Liver (tissue), 8 donors: ENCODE measurements at regions not wholly inside any gene's neighbourhood (a gene's known extent, or its start where the extent isn't known, plus 50 kb on each side); places are given as distances from the start of the nearest gene placed in this dataset.

Experiments
- DNase-seq: peaks from one replicate; pipeline ENCODE4 v3.0.0-alpha.2; 2017; ENCODE audit warnings: low spot score
- H3K27ac ChIP-seq, 2 donors: one replicate each; pipeline ENCODE4 v1.7.0; 2013; ENCODE audit warnings: inconsistent platforms in 2 of 2, low read length in 2 of 2, control low read depth in 1 of 2, low read depth in 1 of 2, mild to moderate bottlenecking in 1 of 2
- H3K27me3 ChIP-seq, 4 donors: one replicate each; pipeline versions ENCODE4 v1.6.1 to v1.7.0; 2013; ENCODE audit warnings: low read length in 3 of 4, inconsistent platforms in 1 of 4, mild to moderate bottlenecking in 1 of 4, moderate library complexity in 1 of 4; ENCODE audit not compliant: control insufficient read depth in 4 of 4, insufficient read depth in 4 of 4
- H3K36me3 ChIP-seq, 4 donors: one replicate each; pipeline versions ENCODE4 v1.6.1 to v1.7.0; 2013; ENCODE audit warnings: low read length in 3 of 4, mild to moderate bottlenecking in 3 of 4, low read depth in 1 of 4, moderate library complexity in 1 of 4; ENCODE audit not compliant: control insufficient read depth in 4 of 4, insufficient read depth in 3 of 4
- H3K4me1 ChIP-seq, 4 donors: one replicate each; pipeline versions ENCODE4 v1.6.1 to v1.7.0; 2013; ENCODE audit warnings: low read length in 3 of 4, mild to moderate bottlenecking in 3 of 4, moderate library complexity in 1 of 4; ENCODE audit not compliant: control insufficient read depth in 4 of 4, insufficient read depth in 4 of 4
- H3K4me3 ChIP-seq, 3 donors: one replicate each; pipeline versions ENCODE4 v1.6.1 to v1.7.0; 2013; ENCODE audit warnings: low read length in 3 of 3, control low read depth in 1 of 3, low read depth in 1 of 3, mild to moderate bottlenecking in 1 of 3
- H3K9ac ChIP-seq, 2 donors: one replicate each; pipeline ENCODE4 v1.7.0; 2013; ENCODE audit warnings: low read length in 2 of 2, mild to moderate bottlenecking in 2 of 2, moderate library complexity in 2 of 2, control low read depth in 1 of 2, low read depth in 1 of 2
- H3K9me3 ChIP-seq, 4 donors: one replicate each; pipeline versions ENCODE4 v1.6.1 to v1.7.0; 2013; ENCODE audit warnings: low read length in 3 of 4; ENCODE audit not compliant: control insufficient read depth in 4 of 4
- ATF3 ChIP-seq: IDR thresholded peaks from 2 replicates; pipeline ENCODE4 v1.6.1; 2016; ENCODE audit warnings: antibody characterized with exemption
- CTCF ChIP-seq: fragments of 150-350 bp; IDR thresholded peaks from 2 replicates; pipeline ENCODE4 v1.5.1; 2017; ENCODE audit warnings: improper control_type of control experiment, low read depth, low read length; ENCODE audit not compliant: missing input control
- EGR1 ChIP-seq, 2 donors: IDR thresholded peaks; 2 replicates each; pipeline ENCODE4 v1.6.1; 2016 to 2018; ENCODE audit warnings: antibody characterized with exemption in 2 of 2, low read depth in 2 of 2
- FOXA1 ChIP-seq: IDR thresholded peaks from 2 replicates; pipeline ENCODE4 v1.6.1; 2016; ENCODE audit warnings: antibody characterized with exemption
- FOXA2 ChIP-seq: IDR thresholded peaks from 2 replicates; pipeline ENCODE4 v1.6.1; 2016; ENCODE audit warnings: antibody characterized with exemption
- GABPA ChIP-seq, 2 donors: IDR thresholded peaks in 1 of 2; conservative IDR thresholded peaks in 1 of 2; 2 replicates each; pipeline ENCODE4 v1.6.1; 2016; ENCODE audit warnings: antibody characterized with exemption in 2 of 2, mild to moderate bottlenecking in 1 of 2, moderate library complexity in 1 of 2
- HNF4A ChIP-seq, 2 donors: conservative IDR thresholded peaks; 2 replicates each; pipeline ENCODE4 v1.6.1; 2016; ENCODE audit warnings: antibody characterized with exemption in 2 of 2, mild to moderate bottlenecking in 2 of 2
- HNF4G ChIP-seq: IDR thresholded peaks from 2 replicates; pipeline ENCODE4 v1.6.1; 2016; ENCODE audit warnings: antibody characterized with exemption
- JUND ChIP-seq, 2 donors: IDR thresholded peaks; 2 replicates each; pipeline ENCODE4 v1.6.1; 2016; ENCODE audit warnings: antibody characterized with exemption in 2 of 2
- MAX ChIP-seq: IDR thresholded peaks from 2 replicates; pipeline ENCODE4 v1.6.1; 2016; ENCODE audit warnings: antibody characterized with exemption
- RAD21 ChIP-seq, 2 donors: IDR thresholded peaks; 2 replicates each; pipeline ENCODE4 v1.6.1; 2016; ENCODE audit warnings: antibody characterized with exemption in 2 of 2, mild to moderate bottlenecking in 2 of 2
- REST ChIP-seq: IDR thresholded peaks from 2 replicates; pipeline ENCODE4 v1.6.1; 2016; ENCODE audit warnings: antibody characterized with exemption, mild to moderate bottlenecking
- RXRA ChIP-seq, 2 donors: IDR thresholded peaks; 2 replicates each; pipeline ENCODE4 v1.6.1; 2017 to 2018; ENCODE audit warnings: antibody characterized with exemption in 2 of 2, mild to moderate bottlenecking in 1 of 2
- SP1 ChIP-seq: IDR thresholded peaks from 2 replicates; pipeline ENCODE4 v1.6.1; 2018; ENCODE audit warnings: antibody characterized with exemption, mild to moderate bottlenecking
- TAF1 ChIP-seq: conservative IDR thresholded peaks from 2 replicates; pipeline ENCODE4 v1.6.1; 2016; ENCODE audit warnings: antibody characterized with exemption, mild to moderate bottlenecking
- YY1 ChIP-seq: IDR thresholded peaks from 2 replicates; pipeline ENCODE4 v1.6.1; 2016; ENCODE audit warnings: antibody characterized with exemption, mild to moderate bottlenecking
- ZBTB33 ChIP-seq: IDR thresholded peaks from 2 replicates; pipeline ENCODE4 v1.6.1; 2016; ENCODE audit warnings: antibody characterized with exemption
- WGBS: extraction: QIAGEN DNeasy Blood & Tissue Kit; methylation state at CpG from one replicate; pipeline ENCODE4 v1.1.7; 2013; 5-methylcytosine and 5-hydroxymethylcytosine counted together
- donor health status: healthy.
- donor health status: healthy.
- donor health status: healthy.
- donor health status: healthy.
- donor health status: healthy.

- H3K27me3 ChIP-seq, result no peaks in the 10 kb centered on the region
- peaks cover 0 to 3% (median 0%) of the 10 kb centered on the region in 4 donors for H3K9me3 ChIP-seq
- TF ChIP-seq REST (no peak), EGR1 (IDR thresholded peaks at IDR 0.05; ENCODE audit: low read depth in 2 of 2) (no peak), RXRA (IDR thresholded peaks at IDR 0.05) (no peak), FOXA2 (no peak), ZBTB33 (no peak), MAX (no peak), GABPA (IDR thresholded peaks at IDR 0.05 in 1 of 2, conservative IDR thresholded peaks at IDR 0.05 in 1 of 2) (no peak), CTCF (no peak), SP1 (no peak), FOXA1 (no peak)
- H3K36me3 ChIP-seq, result no peaks in the 10 kb centered on the region
- no peak overlapping the region for H3K9ac ChIP-seq
- no peak overlapping the region for H3K4me3 ChIP-seq
- no peaks in the 10 kb centered on the region for H3K4me1 ChIP-seq
- 46% methylated on average over 3 of the region's 3 CpGs for WGBS
- H3K27ac ChIP-seq, result no peak overlapping the region
- no peak for DNase-seq
Observed at GRCh38 chrX:98924511-98924910, 1485.6 kb downstream of the PCDH19 start.

GRCh38 chrX:98897191-98897590 is 1512.9 kb downstream of the PCDH19 start:
- Histone ChIP-seq H3K4me1 (no peaks in the 10 kb centered on the region), H3K36me3 (no peaks in the 10 kb centered on the region), H3K27me3 (no peaks in the 10 kb centered on the region), H3K9me3 (no peaks in the 10 kb centered on the region), H3K9ac (no peak overlapping the region), H3K4me3 (no peak overlapping the region), H3K27ac (no peak overlapping the region)
- no peak for DNase-seq
- 87% methylated on average over 1 of the region's 1 CpG for WGBS
- TF ChIP-seq HNF4A (conservative IDR thresholded peaks at IDR 0.05), result no peak
- TF ChIP-seq HNF4G, result no peak
- TF ChIP-seq SP1, result no peak
- no peak for TF ChIP-seq GABPA (IDR thresholded peaks at IDR 0.05 in 1 of 2, conservative IDR thresholded peaks at IDR 0.05 in 1 of 2)
- TF ChIP-seq EGR1 (IDR thresholded peaks at IDR 0.05; ENCODE audit: low read depth in 2 of 2), result no peak
- no peak for TF ChIP-seq TAF1
- no peak for TF ChIP-seq RAD21 (IDR thresholded peaks at IDR 0.05)
- TF ChIP-seq YY1, result no peak
- no peak for TF ChIP-seq JUND (IDR thresholded peaks at IDR 0.05)
- no peak for TF ChIP-seq FOXA1
- TF ChIP-seq REST, result no peak
- no peak for TF ChIP-seq ZBTB33
- TF ChIP-seq ATF3, result no peak
